GM06990 (cell line): ENCODE measurements at regions not wholly inside any gene's neighbourhood (a gene's known extent, or its start where the extent isn't known, plus 50 kb on each side); places are given as distances from the start of the nearest gene placed in this dataset.

Source experiments
- DNase-seq: peaks from one replicate; pipeline ENCODE4 v3.0.0-alpha.2; 2011; ENCODE audit not compliant: insufficient read length; ENCODE audit errors: extremely low read depth
- H3K27me3 ChIP-seq: replicated peaks from 2 replicates; pipeline ENCODE4 v1.6.0; 2011; ENCODE audit warnings: low read length; ENCODE audit not compliant: control insufficient read depth, insufficient read depth
- H3K36me3 ChIP-seq: 2 replicates; pipeline ENCODE4 v1.5.1; 2011; ENCODE audit warnings: low read length; ENCODE audit not compliant: control insufficient read depth, insufficient read depth
- H3K4me3 ChIP-seq: replicated peaks from 2 replicates; pipeline ENCODE4 v1.5.1; 2011; ENCODE audit warnings: low read depth, mild to moderate bottlenecking, control low read depth, low read length
- TF ChIP-seq, protein P1 (sequence below): IDR thresholded peaks from 2 replicates; pipeline ENCODE4 v1.5.1; 2011; ENCODE audit warnings: low read length, control low read depth, mild to moderate bottlenecking, inconsistent platforms; ENCODE audit not compliant: insufficient read depth, poor library complexity, severe bottlenecking

DNA sequence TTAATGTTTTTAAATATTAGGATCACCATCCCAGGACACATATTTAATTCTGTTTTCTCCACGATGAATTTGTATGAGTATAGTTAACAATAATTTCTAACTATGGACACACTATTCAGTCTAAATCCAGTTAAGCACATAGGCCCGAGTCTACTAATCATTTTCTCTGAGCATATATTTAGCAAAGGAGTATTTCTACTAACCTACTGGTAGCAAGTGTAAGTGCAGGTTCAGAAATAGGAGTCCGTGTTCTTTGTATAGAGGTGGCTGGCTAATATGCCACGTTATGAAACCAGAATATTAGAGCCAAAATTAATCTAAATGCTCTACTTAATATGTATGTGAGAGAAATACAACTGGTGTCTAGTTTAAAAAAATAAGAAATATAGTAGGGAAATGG lies 416.6 kb upstream of the NXPH2 start:
- Histone ChIP-seq H3K4me3 (no peak overlapping the region), H3K27me3 (no peaks in the 10 kb centered on the region), H3K36me3 (no peaks in the 10 kb centered on the region)
- TF ChIP-seq, protein P1, sequence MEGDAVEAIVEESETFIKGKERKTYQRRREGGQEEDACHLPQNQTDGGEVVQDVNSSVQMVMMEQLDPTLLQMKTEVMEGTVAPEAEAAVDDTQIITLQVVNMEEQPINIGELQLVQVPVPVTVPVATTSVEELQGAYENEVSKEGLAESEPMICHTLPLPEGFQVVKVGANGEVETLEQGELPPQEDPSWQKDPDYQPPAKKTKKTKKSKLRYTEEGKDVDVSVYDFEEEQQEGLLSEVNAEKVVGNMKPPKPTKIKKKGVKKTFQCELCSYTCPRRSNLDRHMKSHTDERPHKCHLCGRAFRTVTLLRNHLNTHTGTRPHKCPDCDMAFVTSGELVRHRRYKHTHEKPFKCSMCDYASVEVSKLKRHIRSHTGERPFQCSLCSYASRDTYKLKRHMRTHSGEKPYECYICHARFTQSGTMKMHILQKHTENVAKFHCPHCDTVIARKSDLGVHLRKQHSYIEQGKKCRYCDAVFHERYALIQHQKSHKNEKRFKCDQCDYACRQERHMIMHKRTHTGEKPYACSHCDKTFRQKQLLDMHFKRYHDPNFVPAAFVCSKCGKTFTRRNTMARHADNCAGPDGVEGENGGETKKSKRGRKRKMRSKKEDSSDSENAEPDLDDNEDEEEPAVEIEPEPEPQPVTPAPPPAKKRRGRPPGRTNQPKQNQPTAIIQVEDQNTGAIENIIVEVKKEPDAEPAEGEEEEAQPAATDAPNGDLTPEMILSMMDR: no peak
- no peak for DNase-seq

DNA sequence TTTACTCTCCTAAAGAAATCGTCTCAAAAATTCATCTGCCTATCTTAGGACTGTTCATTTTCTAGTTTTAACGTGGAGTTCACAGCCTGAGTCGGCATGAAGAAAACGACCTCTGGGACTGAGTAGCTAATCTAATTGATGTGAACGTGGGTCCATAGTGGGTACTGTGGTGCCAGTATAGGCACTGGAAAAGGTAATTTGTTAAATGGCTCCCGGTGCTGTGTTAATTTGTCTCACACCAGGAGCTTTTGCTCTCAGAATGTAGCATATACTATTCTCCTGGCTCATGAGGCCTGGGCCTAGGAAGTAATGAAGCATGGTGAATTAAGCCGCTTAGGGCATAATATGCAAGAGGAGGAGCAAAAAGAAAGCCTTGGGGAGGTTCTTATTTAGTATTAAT lies 414.4 kb upstream of the NXPH2 start:
- Histone ChIP-seq H3K36me3 (no peaks in the 10 kb centered on the region), H3K27me3 (no peaks in the 10 kb centered on the region), H3K4me3 (no peak overlapping the region)
- no peak for DNase-seq
- TF ChIP-seq, protein P1: no peak

DNA sequence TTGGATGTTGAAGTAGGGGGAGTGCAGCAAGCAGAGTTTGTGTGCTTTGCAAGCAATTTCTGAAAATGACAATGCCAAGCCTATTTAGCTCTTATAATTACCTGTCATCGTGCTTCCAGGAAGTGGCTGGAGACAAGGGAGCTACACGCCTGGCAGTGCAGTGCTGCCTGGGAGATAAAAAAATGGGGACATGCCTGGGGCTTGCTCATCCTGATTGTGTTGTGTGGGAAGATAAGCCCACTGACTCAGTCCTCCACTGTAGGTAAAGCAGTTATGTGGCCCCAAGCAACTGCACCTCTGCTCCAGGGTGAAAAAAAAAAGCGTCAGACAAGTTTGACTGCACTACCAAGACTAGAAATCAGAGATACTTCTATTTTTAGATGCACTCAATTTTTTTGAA lies 396.9 kb upstream of the NXPH2 start:
- no peak for DNase-seq
- no peaks in the 10 kb centered on the region for H3K27me3 ChIP-seq
- H3K36me3 ChIP-seq: no peaks in the 10 kb centered on the region
- TF ChIP-seq, protein P1: no peak
- no peak overlapping the region for H3K4me3 ChIP-seq

DNA sequence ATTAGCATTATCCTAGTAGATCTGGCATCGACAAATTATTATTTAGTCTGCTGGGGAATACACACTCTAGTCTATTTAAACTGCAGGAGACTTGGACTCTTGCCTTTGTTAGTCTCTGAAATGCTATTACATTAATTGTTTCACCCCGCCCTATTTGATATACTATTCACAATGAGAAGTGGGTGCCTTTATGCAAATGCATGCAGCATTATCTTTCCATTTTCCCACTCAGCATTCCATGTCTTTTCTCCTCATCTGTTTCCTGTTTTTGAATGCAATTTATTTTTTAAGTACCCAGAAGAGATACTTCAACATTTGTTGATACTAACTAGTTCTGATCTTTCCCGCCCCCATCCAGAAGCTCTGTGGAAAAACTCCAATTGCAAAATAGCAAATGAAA lies 395.3 kb upstream of the NXPH2 start:
- no peak for DNase-seq
- Histone ChIP-seq H3K36me3 (no peaks in the 10 kb centered on the region), H3K27me3 (no peaks in the 10 kb centered on the region), H3K4me3 (no peak overlapping the region)
- TF ChIP-seq, protein P1: no peak

DNA sequence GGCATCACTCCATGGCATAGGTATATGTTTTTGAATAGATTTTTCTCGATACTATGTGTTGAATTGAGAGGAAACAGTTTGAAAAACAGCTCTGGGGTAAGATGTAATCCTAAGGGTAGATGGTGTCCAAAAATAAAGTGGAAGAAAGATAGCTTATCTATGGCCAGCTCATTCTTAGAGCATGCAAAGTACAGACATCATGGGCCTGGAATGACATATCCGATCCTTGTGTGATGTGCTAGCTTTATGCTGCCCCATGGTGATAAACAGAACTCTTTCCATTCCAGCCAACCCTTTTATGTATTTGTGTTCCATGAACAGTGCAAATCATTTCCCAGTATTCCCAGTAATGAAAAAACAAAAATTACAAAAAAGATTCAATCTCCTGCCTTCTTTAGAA lies 390.2 kb upstream of the NXPH2 start:
- no peak for DNase-seq
- TF ChIP-seq, protein P1: no peak
- Histone ChIP-seq H3K4me3 (no peak overlapping the region), H3K36me3 (no peaks in the 10 kb centered on the region), H3K27me3 (no peaks in the 10 kb centered on the region)

DNA sequence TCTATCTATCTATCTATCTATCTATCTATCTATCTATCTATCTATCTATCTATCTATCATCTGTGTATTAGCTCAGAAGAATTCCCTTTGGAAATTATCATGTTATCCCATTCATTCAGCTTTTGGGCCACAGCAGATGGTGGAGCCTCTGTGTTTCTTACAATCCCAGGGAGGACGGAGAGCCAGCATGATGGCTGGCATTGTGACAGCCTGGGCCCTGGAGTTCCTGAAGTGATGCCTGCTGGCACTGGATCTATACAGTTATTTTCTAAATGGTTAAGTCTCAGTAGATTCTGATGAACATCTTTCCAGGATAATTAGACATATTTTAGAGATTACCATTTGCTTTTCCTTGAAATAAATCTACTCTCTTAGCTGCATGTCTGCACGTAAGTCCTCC lies 385.4 kb upstream of the NXPH2 start:
- TF ChIP-seq, protein P1: no peak

More for the DNA sequence above, 385.4 kb upstream of the NXPH2 start:
- DNase-seq: no peak
- H3K4me3 ChIP-seq: no peak overlapping the region
- H3K27me3 ChIP-seq: no peaks in the 10 kb centered on the region
- H3K36me3 ChIP-seq: no peaks in the 10 kb centered on the region
